Loucy (cell line): ENCODE measurements at regions not wholly inside any gene's neighbourhood (a gene's known extent, or its start where the extent isn't known, plus 50 kb on each side); places are given as distances from the start of the nearest gene placed in this dataset.
"Not testable (repeated sequence)": the region's sequence is repeated elsewhere in the genome, so short reads cannot be mapped to it uniquely, and the experiment has no call there.

Experiments
- H2AFZ ChIP-seq: fragments of 200-600 bp; sonication (generic); 2 replicates; pipeline ENCODE4 v1.6.0; 2016; ENCODE audit warnings: antibody characterized with exemption, mild to moderate bottlenecking, low read length, moderate library complexity
- H3F3A ChIP-seq: fragments of 200-600 bp; 2 replicates; pipeline ENCODE4 v1.6.0; 2016; ENCODE audit warnings: antibody characterized with exemption, low read depth, mild to moderate bottlenecking
- H3K27me3 ChIP-seq: fragments of 200-600 bp; sonication (generic); 2 replicates; pipeline ENCODE4 v1.6.1; 2014; ENCODE audit warnings: low read length, mild to moderate bottlenecking; ENCODE audit not compliant: insufficient read depth, poor library complexity, severe bottlenecking
- H3K36me3 ChIP-seq: fragments of 200-600 bp; sonication (generic); 2 replicates; pipeline ENCODE4 v1.6.1; 2016; ENCODE audit warnings: low read length; ENCODE audit not compliant: insufficient read depth
- H3K4me1 ChIP-seq: fragments of 200-600 bp; sonication (generic); 2 replicates; pipeline ENCODE4 v1.5.1; 2014; ENCODE audit warnings: low read length, mild to moderate bottlenecking; ENCODE audit not compliant: insufficient read depth, poor library complexity, severe bottlenecking
- H3K4me2 ChIP-seq: fragments of 200-600 bp; sonication (generic); 2 replicates; pipeline ENCODE4 v1.6.0; 2014; ENCODE audit warnings: antibody characterized with exemption, low read length, low read depth, mild to moderate bottlenecking; ENCODE audit not compliant: poor library complexity, severe bottlenecking
- H3K4me3 ChIP-seq: fragments of 200-600 bp; sonication (generic); 2 replicates; pipeline ENCODE4 v1.5.1; 2014; ENCODE audit warnings: low read length, mild to moderate bottlenecking, mixed read lengths; ENCODE audit not compliant: poor library complexity, severe bottlenecking
- H3K79me2 ChIP-seq: fragments of 200-600 bp; sonication (generic); 2 replicates; pipeline ENCODE4 v1.6.1; 2014; ENCODE audit warnings: low read length; ENCODE audit not compliant: insufficient read depth
- H3K9ac ChIP-seq: fragments of 200-600 bp; sonication (generic); 2 replicates; pipeline ENCODE4 v1.6.0; 2014; ENCODE audit warnings: mild to moderate bottlenecking, low read depth, low read length, moderate library complexity; ENCODE audit not compliant: poor library complexity, severe bottlenecking
- H3K9me2 ChIP-seq: fragments of 200-600 bp; sonication (generic); replicated peaks from 2 replicates; pipeline ENCODE4 v1.6.1; 2016; ENCODE audit warnings: low read depth, low read length, mixed read lengths
- H3K9me3 ChIP-seq: fragments of 200-600 bp; sonication (generic); 2 replicates; pipeline ENCODE4 v1.6.1; 2014; ENCODE audit warnings: mild to moderate bottlenecking, antibody characterized with exemption, low read length, low read depth; ENCODE audit not compliant: insufficient read depth
- H4K20me1 ChIP-seq: fragments of 200-600 bp; sonication (generic); 2 replicates; pipeline ENCODE4 v1.6.0; 2014; ENCODE audit warnings: antibody characterized with exemption, low read length, mild to moderate bottlenecking; ENCODE audit not compliant: insufficient read depth, poor library complexity, severe bottlenecking
- CTCF ChIP-seq: fragments of 200-600 bp; sonication (generic); conservative IDR thresholded peaks from 2 replicates; pipeline ENCODE4 v1.5.1; 2014; ENCODE audit warnings: mild to moderate bottlenecking, antibody characterized with exemption, low read length
- EZH2phosphoT487 ChIP-seq: fragments of 200-600 bp; IDR thresholded peaks from 2 replicates; pipeline ENCODE4 v1.6.1; 2018; ENCODE audit warnings: antibody characterized with exemption, mild to moderate bottlenecking, moderate library complexity, borderline replicate concordance

- no peaks in the 10 kb centered on the region for H3K79me2 ChIP-seq
- H3K9me2 ChIP-seq = no peaks in the 10 kb centered on the region
- H3K36me3 ChIP-seq = no peaks in the 10 kb centered on the region
- H3K27me3 ChIP-seq = no peaks in the 10 kb centered on the region
- H3K9me3 ChIP-seq = no peaks in the 10 kb centered on the region
- H3K4me3 ChIP-seq = no peak overlapping the region
- H3K9ac ChIP-seq = no peak overlapping the region
- no peaks in the 10 kb centered on the region for H4K20me1 ChIP-seq
- no peak overlapping the region for H3K4me2 ChIP-seq
- H3F3A ChIP-seq = no peaks in the 10 kb centered on the region
- H3K4me1 ChIP-seq = no peaks in the 10 kb centered on the region
- no peak for TF ChIP-seq EZH2phosphoT487
- no peak for TF ChIP-seq CTCF
- no peak overlapping the region for H2AFZ ChIP-seq
Observed at GRCh38 chr5:106637275-106637674, 1033.5 kb downstream of the EFNA5 start.

- Histone ChIP-seq H3K36me3 (no peaks in the 10 kb centered on the region), H3K9me2 (no peaks in the 10 kb centered on the region), H4K20me1 (no peaks in the 10 kb centered on the region), H3K27me3 (no peaks in the 10 kb centered on the region), H2AFZ (no peak overlapping the region), H3K9ac (no peak overlapping the region), H3K4me3 (no peak overlapping the region), H3K9me3 (no peaks in the 10 kb centered on the region), H3K4me1 (no peaks in the 10 kb centered on the region), H3F3A (no peaks in the 10 kb centered on the region), H3K4me2 (no peak overlapping the region), H3K79me2 (no peaks in the 10 kb centered on the region)
- TF ChIP-seq CTCF (no peak), EZH2phosphoT487 (no peak)
Observed at GRCh38 chr5:106634375-106634774, 1036.4 kb downstream of the EFNA5 start.

GRCh38 chr5:106633825-106634224 lies 1036.9 kb downstream of the EFNA5 start:
- H3K79me2 ChIP-seq = no peaks in the 10 kb centered on the region
- H3K27me3 ChIP-seq = no peaks in the 10 kb centered on the region
- TF ChIP-seq CTCF (no peak), EZH2phosphoT487 (no peak)
- H3K9ac ChIP-seq = no peak overlapping the region
- no peaks in the 10 kb centered on the region for H3K36me3 ChIP-seq
- no peak overlapping the region for H3K4me3 ChIP-seq
- no peak overlapping the region for H2AFZ ChIP-seq
- no peaks in the 10 kb centered on the region for H3F3A ChIP-seq
- no peaks in the 10 kb centered on the region for H3K9me2 ChIP-seq
- no peak overlapping the region for H3K4me2 ChIP-seq
- H3K4me1 ChIP-seq = no peaks in the 10 kb centered on the region
- H3K9me3 ChIP-seq = no peaks in the 10 kb centered on the region
- no peaks in the 10 kb centered on the region for H4K20me1 ChIP-seq

GRCh38 chr5:106628456-106628855 lies 1042.3 kb downstream of the EFNA5 start:
- H3K79me2 ChIP-seq, H3K9me3 ChIP-seq: not testable (repeated sequence)

More at GRCh38 chr5:106628456-106628855, 1042.3 kb downstream of the EFNA5 start:
- H3F3A ChIP-seq, H4K20me1 ChIP-seq, H3K9me2 ChIP-seq, H3K9ac ChIP-seq, H3K4me1 ChIP-seq, H2AFZ ChIP-seq, H3K4me2 ChIP-seq, H3K4me3 ChIP-seq, H3K36me3 ChIP-seq, H3K27me3 ChIP-seq: not testable (repeated sequence)
